IMR-90 (cell line): ENCODE measurements at regions not wholly inside any gene's neighbourhood (a gene's known extent, or its start where the extent isn't known, plus 50 kb on each side); places are given as distances from the start of the nearest gene placed in this dataset.

Experiments
- ATAC-seq: fragments of 200-7000 bp; cut with Tn5 transposase; 2 replicates; pipeline ENCODE4 v1.9.1; 2020; ENCODE audit warnings: low read depth, mild to moderate bottlenecking, moderate library complexity
- BruUV-seq: library from RNA; stranded (reverse); fragments of 400-500 nt; replicated peaks from 2 replicates; lab custom pipeline; 2021; lab: Mats Ljungman, UMichigan
- CTCF ChIA-PET: fragments of 300-600 bp; formaldehyde crosslinking; extraction: SDS; loops from one replicate; lab custom pipeline; 2021; ENCODE audit warnings: antibody characterized with exemption; lab: Yijun Ruan, JAX
- POLR2A ChIA-PET: fragments of 300-600 bp; sonication (Branson Sonifier 250); formaldehyde crosslinking; loops from one replicate; lab custom pipeline; 2022; ENCODE audit warnings: antibody characterized with exemption; ENCODE audit not compliant: unreplicated experiment; lab: Charles Lee
- DNase-seq: peaks from one replicate; pipeline ENCODE4 v3.0.0; 2013
- H2AFZ ChIP-seq: replicated peaks from 2 replicates; pipeline ENCODE3; 2013; ENCODE audit warnings: low read length, mild to moderate bottlenecking; ENCODE audit not compliant: poor library complexity
- H2AK5ac ChIP-seq: 2 replicates; pipeline ENCODE4 v1.6.1; 2013; ENCODE audit warnings: low read depth, low read length, inconsistent platforms
- H2AK9ac ChIP-seq: replicated peaks from 2 replicates; pipeline ENCODE3; 2013; ENCODE audit warnings: mild to moderate bottlenecking, low read depth, low read length, moderate library complexity; ENCODE audit not compliant: poor library complexity
- H2BK120ac ChIP-seq: 2 replicates; pipeline ENCODE4 v1.6.1; 2013; ENCODE audit warnings: low read depth, low read length, inconsistent platforms
- H2BK15ac ChIP-seq: 3 replicates; pipeline ENCODE4 v1.6.1; 2013; ENCODE audit warnings: low read depth, low read length, inconsistent platforms
- H2BK20ac ChIP-seq: 2 replicates; pipeline ENCODE4 v1.6.1; 2013; ENCODE audit warnings: low read depth, mild to moderate bottlenecking, inconsistent platforms, low read length, moderate library complexity
- H2BK5ac ChIP-seq: 2 replicates; pipeline ENCODE4 v1.6.1; 2013; ENCODE audit warnings: mild to moderate bottlenecking, low read depth, low read length, inconsistent platforms; ENCODE audit not compliant: poor library complexity, severe bottlenecking
- H3K14ac ChIP-seq: replicated peaks from 2 replicates; pipeline ENCODE4 v1.6.1; 2013; ENCODE audit warnings: low read depth, low read length, inconsistent platforms
- H3K18ac ChIP-seq: 2 replicates; pipeline ENCODE4 v1.6.1; 2013; ENCODE audit warnings: low read depth, low read length, control low read depth
- H3K23ac ChIP-seq: 2 replicates; pipeline ENCODE4 v1.6.1; 2013; ENCODE audit warnings: low read depth, low read length, inconsistent platforms
- H3K27ac ChIP-seq: 2 replicates; pipeline ENCODE4 v1.5.1; 2013; ENCODE audit warnings: mild to moderate bottlenecking, control low read depth, low read length; ENCODE audit not compliant: insufficient read depth
- H3K27me3 ChIP-seq: 2 replicates; pipeline ENCODE4 v1.6.1; 2013; ENCODE audit warnings: low read length; ENCODE audit not compliant: control insufficient read depth, insufficient read depth
- H3K36me3 ChIP-seq: 2 replicates; pipeline ENCODE4 v1.6.1; 2013; ENCODE audit warnings: low read length, mixed read lengths; ENCODE audit not compliant: control insufficient read depth, insufficient read depth
- H3K4ac ChIP-seq: 2 replicates; pipeline ENCODE4 v1.6.1; 2013; ENCODE audit warnings: low read depth, low read length, inconsistent platforms
- H3K4me1 ChIP-seq: 2 replicates; pipeline ENCODE4 v1.6.1; 2013; ENCODE audit warnings: low read length, mixed read lengths; ENCODE audit not compliant: control insufficient read depth, insufficient read depth
- H3K4me2 ChIP-seq: 2 replicates; pipeline ENCODE4 v1.6.1; 2013; ENCODE audit warnings: low read depth, mild to moderate bottlenecking, control low read depth, low read length, moderate library complexity
- H3K4me3 ChIP-seq: 2 replicates; pipeline ENCODE4 v1.5.1; 2013; ENCODE audit warnings: low read depth, mild to moderate bottlenecking, control low read depth, low read length, moderate library complexity; ENCODE audit not compliant: insufficient read depth
- H3K56ac ChIP-seq: 2 replicates; pipeline ENCODE4 v1.6.1; 2013; ENCODE audit warnings: low read length, inconsistent platforms; ENCODE audit not compliant: insufficient read depth; ENCODE audit errors: extremely low read depth
- H3K79me1 ChIP-seq, 2 experiments: 2 replicates each; pipeline ENCODE4 v1.6.1; 2013; ENCODE audit warnings: low read length in 2 of 2, inconsistent platforms in 1 of 2, low read depth in 1 of 2
- H3K9ac ChIP-seq: 2 replicates; pipeline ENCODE4 v1.6.1; 2013; ENCODE audit warnings: low read depth, low read length, control low read depth
- H3K9me1 ChIP-seq: 2 replicates; pipeline ENCODE4 v1.6.1; 2013; ENCODE audit warnings: low read length, inconsistent platforms; ENCODE audit not compliant: insufficient read depth
- H3K9me3 ChIP-seq: 2 replicates; pipeline ENCODE4 v1.6.1; 2013; ENCODE audit warnings: low read length; ENCODE audit not compliant: control insufficient read depth, insufficient read depth
- H4K20me1 ChIP-seq: 2 replicates; pipeline ENCODE4 v1.6.1; 2013; ENCODE audit warnings: low read length, inconsistent platforms; ENCODE audit not compliant: insufficient read depth
- H4K5ac ChIP-seq: 2 replicates; pipeline ENCODE4 v1.6.1; 2013; ENCODE audit warnings: mild to moderate bottlenecking, low read depth, low read length, control low read depth
- H4K8ac ChIP-seq, 2 experiments: 2 replicates each; pipeline ENCODE4 v1.6.1; 2013; ENCODE audit warnings: low read depth in 2 of 2, low read length in 2 of 2, control low read depth in 1 of 2, inconsistent platforms in 1 of 2
- H4K91ac ChIP-seq: 2 replicates; pipeline ENCODE4 v1.6.1; 2013; ENCODE audit warnings: low read depth, low read length, inconsistent platforms; ENCODE audit not compliant: insufficient read depth
- CTCF ChIP-seq: conservative IDR thresholded peaks from 2 replicates; pipeline ENCODE4 v1.5.1; 2012; ENCODE audit warnings: mild to moderate bottlenecking, low read depth, low read length, improper control_type of control experiment
- ELK1 ChIP-seq: fragments of 150-350 bp; IDR thresholded peaks from 2 replicates; pipeline ENCODE4 v1.6.1; 2016; ENCODE audit warnings: low read depth, mild to moderate bottlenecking, low read length, moderate library complexity, borderline replicate concordance
- RCOR1 ChIP-seq: IDR thresholded peaks from 2 replicates; pipeline ENCODE4 v1.6.1; 2012; ENCODE audit warnings: mild to moderate bottlenecking, low read length, improper control_type of control experiment; ENCODE audit not compliant: insufficient replicate concordance
- WGBS, 2 experiments: methylation state at CpG; one replicate each; pipeline versions ENCODE4 v1.1.5 to v1.1.7; 2013; ENCODE audit warnings: missing lambda C conversion rate in 2 of 2; ENCODE audit not compliant: insufficient read length in 1 of 2; ENCODE audit errors: extremely low coverage in 2 of 2; 5-methylcytosine and 5-hydroxymethylcytosine counted together
- dilution Hi-C: fragments of 300-500 bp; cut with HindIII; formaldehyde crosslinking; loops from one replicate; pipeline ENCODE4 v1.14.3; 2018; ENCODE audit warnings: low sequenced_read_pairs; ENCODE audit not compliant: unreplicated experiment
- in situ Hi-C: fragments of 300-500 bp; cut with MboI; formaldehyde crosslinking; loops from 3 replicates; pipeline ENCODE4 v1.14.3; 2019; ENCODE audit warnings: low sequenced_read_pairs, inconsistent platforms, mixed read lengths
- intact Hi-C: fragments of 100-400 bp; cut with micrococcal nuclease; formaldehyde crosslinking; loops from 2 replicates; pipeline ENCODE4 v1.10.0; 2022

- ATAC-seq (no peak), DNase-seq (no peak)
- Histone ChIP-seq H3K36me3 (no peaks in the 10 kb centered on the region), H2BK20ac (no peak overlapping the region), H3K79me1 (no peaks in the 10 kb centered on the region), H3K56ac (no peak overlapping the region), H2BK5ac (no peak overlapping the region), H3K27me3 (no peaks in the 10 kb centered on the region; the same call in 1 of the 2 replicates), H3K9ac (no peak overlapping the region), H2AK9ac (no peak overlapping the region), H3K23ac (no peak overlapping the region), H3K14ac (no peak overlapping the region), H4K5ac (no peak overlapping the region), H3K18ac (no peak overlapping the region), H3K4me2 (no peak overlapping the region), H3K9me1 (no peaks in the 10 kb centered on the region), H3K27ac (no peak overlapping the region), H2AK5ac (no peak overlapping the region), H4K20me1 (no peaks in the 10 kb centered on the region), H2BK120ac (no peak overlapping the region), H3K4ac (no peak overlapping the region), H3K4me3 (no peak overlapping the region), H4K8ac (no peak overlapping the region), H2BK15ac (no peak overlapping the region), H2AFZ (no peak overlapping the region), H3K4me1 (no peaks in the 10 kb centered on the region), H4K91ac (no peak overlapping the region), H3K9me3 (no peaks in the 10 kb centered on the region)
- WGBS, 2 experiments: no CpG with 5 or more reads among the region's 4 CpGs
- no peak for TF ChIP-seq CTCF
- TF ChIP-seq ELK1: no peak
- TF ChIP-seq RCOR1: no peak
- ChIA-PET POLR2A (no interaction called here), CTCF (no interaction called here)
- intact Hi-C loops (no loop called here), in situ Hi-C loops (no loop called here), dilution Hi-C loops (no loop called here)
- BruUV-seq: no TSS peak
Observed at GRCh38 chr1:30619619-30620018, 103.8 kb downstream of the MATN1 start.
